Transverse colon (tissue), 4 donors: ENCODE measurements at regions not wholly inside any gene's neighbourhood (a gene's known extent, or its start where the extent isn't known, plus 50 kb on each side); places are given as distances from the start of the nearest gene placed in this dataset.

Experiments used
- DNase-seq: peaks from one replicate; pipeline ENCODE4 v3.0.0-alpha.2; 2019
- H3K27ac ChIP-seq, 4 donors: fragments of 200-600 bp; sonication (generic); 2 replicates each; pipeline ENCODE4 v1.5.1; 2016 to 2018; ENCODE audit warnings: inconsistent platforms in 4 of 4
- H3K27me3 ChIP-seq: fragments of 200-600 bp; sonication (generic); 2 replicates; pipeline ENCODE4 v1.5.1; 2017; ENCODE audit warnings: inconsistent platforms
- H3K36me3 ChIP-seq, 4 donors: fragments of 200-600 bp; sonication (generic); 2 replicates each; pipeline ENCODE4 v1.5.1; 2017 to 2019; ENCODE audit warnings: inconsistent platforms in 4 of 4
- H3K4me1 ChIP-seq, 4 donors: fragments of 200-600 bp; sonication (generic); 2 replicates each; pipeline ENCODE4 v1.5.1; 2017 to 2020; ENCODE audit warnings: inconsistent platforms in 4 of 4
- H3K4me3 ChIP-seq, 4 donors: fragments of 200-600 bp; sonication (generic); 1 replicate in 1 of 4; 2 replicates in 3 of 4; pipeline versions ENCODE4 v1.5.1 to v1.6.1; 2017 to 2019; ENCODE audit warnings: inconsistent platforms in 4 of 4
- H3K9me3 ChIP-seq, 2 donors: fragments of 200-600 bp; sonication (generic); 2 replicates each; pipeline ENCODE4 v1.5.1; 2017 to 2019; ENCODE audit warnings: inconsistent platforms in 2 of 2
- CTCF ChIP-seq, 5 experiments: fragments of 200-600 bp in 3 of 5; fragments of 450-650 bp in 2 of 5; sonication (generic) in 3 of 5; IDR thresholded peaks; 1 replicate in 2 of 5; 2 replicates in 3 of 5; pipeline ENCODE4 v1.5.1; 2016 to 2017; ENCODE audit warnings: antibody characterized with exemption in 5 of 5, inconsistent platforms in 3 of 5, mild to moderate bottlenecking in 2 of 5, moderate library complexity in 1 of 5
- EP300 ChIP-seq: sonication (generic); formaldehyde crosslinking; IDR thresholded peaks from one replicate; pipeline ENCODE4 v1.6.1; 2017; ENCODE audit warnings: antibody characterized with exemption, low read depth
- POLR2A ChIP-seq: fragments of 450-650 bp; IDR thresholded peaks from one replicate; pipeline ENCODE4 v1.6.1; 2016; ENCODE audit warnings: antibody characterized with exemption, mild to moderate bottlenecking, moderate library complexity
- POLR2AphosphoS5 ChIP-seq, 3 donors: sonication (generic); formaldehyde crosslinking; IDR thresholded peaks; one replicate each; pipeline ENCODE4 v1.6.1; 2016; ENCODE audit warnings: antibody characterized with exemption in 3 of 3
- WGBS, 2 donors: methylation state at CpG; one replicate each; pipeline ENCODE4 v1.1.5; 2018; ENCODE audit warnings: low coverage in 1 of 2; 5-methylcytosine and 5-hydroxymethylcytosine counted together
- in situ Hi-C, 4 donors: fragments of 200-750 bp; cut with MboI; loops; one replicate each; pipeline versions ENCODE4 v1.15.0 to v1.15.1; 2017; ENCODE audit warnings: low sequenced_read_pairs in 3 of 4, low pct_ligation_motif_present in 1 of 4, low pct_unique_long_range_greater_than_20kb in 1 of 4
- intact Hi-C: fragments of 100-400 bp; cut with DNase I; formaldehyde crosslinking; loops from one replicate; pipeline ENCODE4 v1.15.1; 2023; ENCODE audit warnings: low total_unique reads

GRCh38 chr1:81466961-81467360 is 333.8 kb upstream of the ADGRL2 start:
- intact Hi-C loops, result no loop called here
- Histone ChIP-seq H3K27me3 (no peaks in the 10 kb centered on the region), H3K36me3 (no peaks in the 10 kb centered on the region), H3K9me3 (no peaks in the 10 kb centered on the region), H3K27ac (no peak overlapping the region), H3K4me3 (no peak overlapping the region), H3K4me1 (peaks cover 0 to 9% (median 4%) of the 10 kb centered on the region in 4 donors)
- 42 to 73% methylated on average over 4 of the region's 4 CpGs for WGBS, 2 donors
- in situ Hi-C loops, result no loop called here
- TF ChIP-seq POLR2AphosphoS5 (IDR thresholded peaks at IDR 0.05), result no peak
- no peak for DNase-seq

- in situ Hi-C loops (no loop called here), intact Hi-C loops (no loop called here)
- H3K27me3 ChIP-seq, result no peaks in the 10 kb centered on the region
- peaks cover 0 to 9% (median 4%) of the 10 kb centered on the region in 4 donors for H3K4me1 ChIP-seq
- no peaks in the 10 kb centered on the region for H3K9me3 ChIP-seq
- TF ChIP-seq CTCF (IDR thresholded peaks at IDR 0.05) (no peak), EP300 (no peak), POLR2A (no peak), POLR2AphosphoS5 (IDR thresholded peaks at IDR 0.05) (no peak)
- no peaks in the 10 kb centered on the region for H3K36me3 ChIP-seq
- WGBS, 2 donors, result 69 to 70% methylated on average over 8 of the region's 8 CpGs
- DNase-seq, result no peak
- no peak overlapping the region for H3K27ac ChIP-seq
- no peak overlapping the region for H3K4me3 ChIP-seq
Observed at GRCh38 chr1:81463936-81464837, 336.5 kb upstream of the ADGRL2 start.

- H3K4me1 ChIP-seq, result peaks cover 0 to 5% (median 1%) of the 10 kb centered on the region in 4 donors
- in situ Hi-C loops (no loop called here), intact Hi-C loops (no loop called here)
- DNase-seq, result no peak
- TF ChIP-seq POLR2AphosphoS5 (IDR thresholded peaks at IDR 0.05) (no peak), CTCF (IDR thresholded peaks at IDR 0.05) (no peak), EP300 (no peak), POLR2A (no peak)
- no peaks in the 10 kb centered on the region for H3K27me3 ChIP-seq
- no peak overlapping the region for H3K27ac ChIP-seq
- H3K36me3 ChIP-seq, result no peaks in the 10 kb centered on the region
- H3K9me3 ChIP-seq, result no peaks in the 10 kb centered on the region
- H3K4me3 ChIP-seq, result no peak overlapping the region
Observed at GRCh38 chr1:81459043-81459442, 341.7 kb upstream of the ADGRL2 start.

GRCh38 chr1:81458186-81458585 is 342.5 kb upstream of the ADGRL2 start:
- Histone ChIP-seq H3K27me3 (no peaks in the 10 kb centered on the region), H3K27ac (no peak overlapping the region), H3K4me1 (peaks cover 0 to 12% (median 2%) of the 10 kb centered on the region in 4 donors), H3K4me3 (no peak overlapping the region), H3K9me3 (no peaks in the 10 kb centered on the region), H3K36me3 (no peaks in the 10 kb centered on the region)
- 70 to 100% methylated on average over 1 to 4 of the region's 4 CpGs for WGBS, 2 donors
- in situ Hi-C loops (no loop called here), intact Hi-C loops (no loop called here)
- TF ChIP-seq POLR2A (no peak), POLR2AphosphoS5 (IDR thresholded peaks at IDR 0.05) (no peak), EP300 (no peak), CTCF (IDR thresholded peaks at IDR 0.05) (no peak)
- no peak for DNase-seq
